ENCODE measurements at regions not wholly inside any gene's neighbourhood (a gene's known extent, or its start where the extent isn't known, plus 50 kb on each side); places are given as distances from the start of the nearest gene placed in this dataset.

DNA sequence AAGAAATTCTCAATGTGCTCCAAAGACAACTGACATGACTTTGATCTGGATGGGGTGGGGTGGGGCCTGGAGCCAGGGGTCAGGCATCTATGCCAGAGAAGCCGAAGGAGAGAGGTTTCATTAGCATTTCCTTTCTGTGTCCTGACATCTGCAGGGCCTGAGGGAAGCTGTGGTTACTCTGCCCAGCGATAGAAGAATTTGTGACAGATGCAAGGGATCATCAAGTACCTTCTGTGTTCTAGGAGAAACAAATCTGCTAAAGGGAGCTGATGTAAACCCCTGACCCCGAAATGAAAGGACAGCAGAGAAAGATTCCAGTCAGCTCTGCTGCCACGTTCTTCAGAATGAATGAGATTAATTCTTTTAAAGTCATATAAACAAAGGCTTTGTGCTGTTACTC is 335.7 kb downstream of the PRELID2 start:
- H3K4me1 ChIP-seq (ENCODE audit: control insufficient read depth, extremely low read depth, insufficient read depth, low read length): peaks cover 8% of the 10 kb centered on the region
- no peak overlapping the region for H3K9ac ChIP-seq (ENCODE audit: control insufficient read depth, extremely low read depth, insufficient read depth, low read length)
- no peaks in the 10 kb centered on the region for H3K79me2 ChIP-seq (ENCODE audit: control insufficient read depth, insufficient read depth, low read length)
- no peaks in the 10 kb centered on the region for H3K27me3 ChIP-seq (ENCODE audit: control insufficient read depth, extremely low read depth, insufficient read depth, low read length)
- H4K20me1 ChIP-seq (ENCODE audit: control insufficient read depth, extremely low read depth, insufficient read depth, low read length): no peaks in the 10 kb centered on the region
- no peak overlapping the region for H3K4me2 ChIP-seq (ENCODE audit: control insufficient read depth, extremely low read depth, insufficient read depth, low read depth, low read length)
- FAIRE-seq (no peak), DNase-seq (ENCODE audit: low read depth, low spot score) (no peak)
- H3K36me3 ChIP-seq (ENCODE audit: control insufficient read depth in 2 of 2, extremely low read depth in 1 of 2, insufficient read depth in 2 of 2, low read length in 2 of 2): no peaks in the 10 kb centered on the region
- H3K9me3 ChIP-seq (ENCODE audit: control insufficient read depth, low read depth, low read length): no peaks in the 10 kb centered on the region
- no peak overlapping the region for H3K4me3 ChIP-seq (ENCODE audit: control insufficient read depth in 2 of 3, extremely low read depth in 1 of 3, insufficient read depth in 2 of 3, low read depth in 1 of 3, low read length in 3 of 3)
- H3K9me1 ChIP-seq (ENCODE audit: control insufficient read depth, extremely low read depth, insufficient read depth, low read length): no peaks in the 10 kb centered on the region
- no peak overlapping the region for H3K27ac ChIP-seq (ENCODE audit: control insufficient read depth, insufficient read depth, low read length)
- no peak overlapping the region for H2AFZ ChIP-seq (ENCODE audit: control insufficient read depth, low read length)
- dilution Hi-C loops (cut with MboI; ENCODE audit: extremely low pct_ligation_motif_present, low sequenced_read_pairs): no loop called here
- TF ChIP-seq, protein P1, sequence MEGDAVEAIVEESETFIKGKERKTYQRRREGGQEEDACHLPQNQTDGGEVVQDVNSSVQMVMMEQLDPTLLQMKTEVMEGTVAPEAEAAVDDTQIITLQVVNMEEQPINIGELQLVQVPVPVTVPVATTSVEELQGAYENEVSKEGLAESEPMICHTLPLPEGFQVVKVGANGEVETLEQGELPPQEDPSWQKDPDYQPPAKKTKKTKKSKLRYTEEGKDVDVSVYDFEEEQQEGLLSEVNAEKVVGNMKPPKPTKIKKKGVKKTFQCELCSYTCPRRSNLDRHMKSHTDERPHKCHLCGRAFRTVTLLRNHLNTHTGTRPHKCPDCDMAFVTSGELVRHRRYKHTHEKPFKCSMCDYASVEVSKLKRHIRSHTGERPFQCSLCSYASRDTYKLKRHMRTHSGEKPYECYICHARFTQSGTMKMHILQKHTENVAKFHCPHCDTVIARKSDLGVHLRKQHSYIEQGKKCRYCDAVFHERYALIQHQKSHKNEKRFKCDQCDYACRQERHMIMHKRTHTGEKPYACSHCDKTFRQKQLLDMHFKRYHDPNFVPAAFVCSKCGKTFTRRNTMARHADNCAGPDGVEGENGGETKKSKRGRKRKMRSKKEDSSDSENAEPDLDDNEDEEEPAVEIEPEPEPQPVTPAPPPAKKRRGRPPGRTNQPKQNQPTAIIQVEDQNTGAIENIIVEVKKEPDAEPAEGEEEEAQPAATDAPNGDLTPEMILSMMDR (optimal IDR thresholded peaks at IDR 0.05 in 1 of 3, IDR thresholded peaks at IDR 0.05 in 1 of 3, conservative IDR thresholded peaks at IDR 0.05 in 1 of 3; ENCODE audit: extremely low read depth in 1 of 3, insufficient read depth in 2 of 3, low read length in 3 of 3): no peak
- no peak for TF ChIP-seq EZH2 (IDR thresholded peaks at IDR 0.05; ENCODE audit: low read length)

DNA sequence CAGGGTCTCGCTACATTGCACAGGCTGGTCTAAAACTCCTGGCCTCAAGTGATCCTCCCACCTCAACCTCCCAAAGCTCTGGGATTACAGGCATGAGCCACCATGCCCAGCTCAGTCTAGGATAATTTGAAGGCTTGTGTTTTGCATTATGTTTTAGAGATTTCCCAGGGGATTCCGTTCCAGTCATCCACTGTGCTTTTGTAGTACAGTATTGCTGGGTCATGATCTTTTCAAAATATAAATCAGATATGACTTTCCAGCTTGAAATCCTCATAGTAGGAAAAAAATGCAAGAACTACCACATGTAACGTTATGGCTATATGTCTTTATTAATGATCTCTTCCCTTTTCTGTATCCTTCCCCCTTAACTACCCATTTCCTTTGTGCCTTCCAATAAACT is 338.1 kb downstream of the PRELID2 start:
- TF ChIP-seq, protein P1 (optimal IDR thresholded peaks at IDR 0.05 in 1 of 3, IDR thresholded peaks at IDR 0.05 in 1 of 3, conservative IDR thresholded peaks at IDR 0.05 in 1 of 3; ENCODE audit: extremely low read depth in 1 of 3, insufficient read depth in 2 of 3, low read length in 3 of 3): no peak
- no peak for TF ChIP-seq EZH2 (IDR thresholded peaks at IDR 0.05; ENCODE audit: low read length)
- Histone ChIP-seq H3K9ac (ENCODE audit: control insufficient read depth, extremely low read depth, insufficient read depth, low read length) (no peak overlapping the region), H3K4me2 (ENCODE audit: control insufficient read depth, extremely low read depth, insufficient read depth, low read depth, low read length) (no peak overlapping the region), H3K9me3 (ENCODE audit: control insufficient read depth, low read depth, low read length) (no peaks in the 10 kb centered on the region), H3K36me3 (ENCODE audit: control insufficient read depth in 2 of 2, extremely low read depth in 1 of 2, insufficient read depth in 2 of 2, low read length in 2 of 2) (no peaks in the 10 kb centered on the region), H3K79me2 (ENCODE audit: control insufficient read depth, insufficient read depth, low read length) (no peaks in the 10 kb centered on the region), H2AFZ (ENCODE audit: control insufficient read depth, low read length) (no peak overlapping the region), H3K9me1 (ENCODE audit: control insufficient read depth, extremely low read depth, insufficient read depth, low read length) (no peaks in the 10 kb centered on the region), H3K4me3 (ENCODE audit: control insufficient read depth in 2 of 3, extremely low read depth in 1 of 3, insufficient read depth in 2 of 3, low read depth in 1 of 3, low read length in 3 of 3) (no peak overlapping the region), H3K27ac (ENCODE audit: control insufficient read depth, insufficient read depth, low read length) (no peak overlapping the region), H4K20me1 (ENCODE audit: control insufficient read depth, extremely low read depth, insufficient read depth, low read length) (no peaks in the 10 kb centered on the region), H3K4me1 (ENCODE audit: control insufficient read depth, extremely low read depth, insufficient read depth, low read length) (peaks cover 8% of the 10 kb centered on the region), H3K27me3 (ENCODE audit: control insufficient read depth, extremely low read depth, insufficient read depth, low read length) (no peaks in the 10 kb centered on the region)
- dilution Hi-C loops (cut with MboI; ENCODE audit: extremely low pct_ligation_motif_present, low sequenced_read_pairs): no loop called here
- FAIRE-seq: no peak
- no peak for DNase-seq (ENCODE audit: low read depth, low spot score)

Measured in keratinocyte (primary cell).